Stomach (tissue), 4 donors: ENCODE measurements at regions not wholly inside any gene's neighbourhood (a gene's known extent, or its start where the extent isn't known, plus 50 kb on each side); places are given as distances from the start of the nearest gene placed in this dataset.

Experiments used
- CTCF ChIP-seq, 7 experiments: fragments of 450-650 bp in 4 of 7; fragments of 200-600 bp in 3 of 7; sonication (generic) in 3 of 7; IDR thresholded peaks; one replicate each; pipeline ENCODE4 v1.5.1; 2016 to 2019; ENCODE audit warnings: antibody characterized with exemption in 7 of 7, control low read depth in 2 of 7, mild to moderate bottlenecking in 1 of 7
- POLR2A ChIP-seq, 4 donors: fragments of 450-650 bp; IDR thresholded peaks; one replicate each; pipeline ENCODE4 v1.6.1; 2016; ENCODE audit warnings: antibody characterized with exemption in 4 of 4, control low read depth in 2 of 4, mild to moderate bottlenecking in 1 of 4, moderate library complexity in 1 of 4

GRCh38 chr12:60169904-60170303 lies 574.1 kb downstream of the SLC16A7 start:
- TF ChIP-seq CTCF (IDR thresholded peaks at IDR 0.05) (no peak), POLR2A (IDR thresholded peaks at IDR 0.05) (no peak)
